Ascending aorta (tissue), 2 donors: ENCODE measurements at regions not wholly inside any gene's neighbourhood (a gene's known extent, or its start where the extent isn't known, plus 50 kb on each side); places are given as distances from the start of the nearest gene placed in this dataset.

Experiments
- DNase-seq, 2 donors: peaks; one replicate each; pipeline ENCODE4 v3.0.0-alpha.2; 2019; ENCODE audit warnings: low spot score in 2 of 2
- H3K27ac ChIP-seq, 2 donors: fragments of 200-600 bp; sonication (generic); one replicate each; pipeline ENCODE4 v1.5.1; 2016 to 2017; ENCODE audit warnings: mild to moderate bottlenecking in 1 of 2
- H3K27me3 ChIP-seq: fragments of 200-600 bp; sonication (generic); one replicate; pipeline ENCODE4 v1.5.1; 2017
- H3K36me3 ChIP-seq, 2 donors: fragments of 200-600 bp; sonication (generic); one replicate each; pipeline ENCODE4 v1.5.1; 2016
- H3K4me1 ChIP-seq, 2 donors: fragments of 200-600 bp; sonication (generic); one replicate each; pipeline ENCODE4 v1.5.1; 2016 to 2017; ENCODE audit warnings: mild to moderate bottlenecking in 1 of 2
- H3K4me3 ChIP-seq, 2 donors: fragments of 200-600 bp; sonication (generic); one replicate each; pipeline ENCODE4 v1.5.1; 2016 to 2017; ENCODE audit warnings: mild to moderate bottlenecking in 1 of 2
- H3K9me3 ChIP-seq, 2 donors: fragments of 200-600 bp; sonication (generic); one replicate each; pipeline ENCODE4 v1.5.1; 2016
- CTCF ChIP-seq, 3 experiments: fragments of 200-600 bp in 2 of 3; fragments of 450-650 bp in 1 of 3; sonication (generic) in 2 of 3; IDR thresholded peaks; one replicate each; pipeline ENCODE4 v1.5.1; 2016 to 2019; ENCODE audit warnings: antibody characterized with exemption in 3 of 3, mild to moderate bottlenecking in 1 of 3, moderate library complexity in 1 of 3
- intact Hi-C: fragments of 100-400 bp; cut with DNase I; formaldehyde crosslinking; loops from one replicate; pipeline ENCODE4 v1.15.1; 2023

GRCh38 chr14:98056946-98057345, 1215.1 kb downstream of the BCL11B start:
- Histone ChIP-seq H3K9me3 (no peaks in the 10 kb centered on the region), H3K27ac (no peak overlapping the region), H3K27me3 (no peaks in the 10 kb centered on the region), H3K36me3 (no peaks in the 10 kb centered on the region), H3K4me3 (no peak overlapping the region), H3K4me1 (no peaks in the 10 kb centered on the region)
- no peak for TF ChIP-seq CTCF (IDR thresholded peaks at IDR 0.05)
- no peak for DNase-seq
- intact Hi-C loops, result no loop called here

- no peak overlapping the region for H3K27ac ChIP-seq
- no peak for DNase-seq
- no peaks in the 10 kb centered on the region for H3K36me3 ChIP-seq
- H3K9me3 ChIP-seq, result no peaks in the 10 kb centered on the region
- H3K4me1 ChIP-seq, result no peaks in the 10 kb centered on the region
- no peak for TF ChIP-seq CTCF (IDR thresholded peaks at IDR 0.05)
- H3K27me3 ChIP-seq, result no peaks in the 10 kb centered on the region
- intact Hi-C loops, result no loop called here
- H3K4me3 ChIP-seq, result no peak overlapping the region
Measured at GRCh38 chr14:98059106-98059505, 1212.9 kb downstream of the BCL11B start.

- no peak for DNase-seq
- no peaks in the 10 kb centered on the region for H3K27me3 ChIP-seq
- no peaks in the 10 kb centered on the region for H3K9me3 ChIP-seq
- no peaks in the 10 kb centered on the region for H3K4me1 ChIP-seq
- no peak overlapping the region for H3K27ac ChIP-seq
- TF ChIP-seq CTCF (IDR thresholded peaks at IDR 0.05), result no peak
- no peaks in the 10 kb centered on the region for H3K36me3 ChIP-seq
- intact Hi-C loops, result no loop called here
- no peak overlapping the region for H3K4me3 ChIP-seq
Measured at GRCh38 chr14:98062083-98062482, 1209.9 kb downstream of the BCL11B start.

GRCh38 chr14:98069712-98070171, 1202.3 kb downstream of the BCL11B start:
- TF ChIP-seq CTCF (IDR thresholded peaks at IDR 0.05), result no peak
- intact Hi-C loops, result no loop called here
- no peaks in the 10 kb centered on the region for H3K36me3 ChIP-seq

GRCh38 chr14:98070536-98070935, 1201.5 kb downstream of the BCL11B start:
- Histone ChIP-seq H3K4me3 (no peak overlapping the region), H3K27ac (no peak overlapping the region), H3K4me1 (no peaks in the 10 kb centered on the region), H3K36me3 (no peaks in the 10 kb centered on the region), H3K9me3 (no peaks in the 10 kb centered on the region), H3K27me3 (no peaks in the 10 kb centered on the region)
- TF ChIP-seq CTCF (IDR thresholded peaks at IDR 0.05), result no peak
- intact Hi-C loops, result no loop called here
- DNase-seq, result no peak

More at GRCh38 chr14:98069712-98070171, 1202.3 kb downstream of the BCL11B start:
- Histone ChIP-seq H3K9me3 (no peaks in the 10 kb centered on the region), H3K4me1 (no peaks in the 10 kb centered on the region), H3K4me3 (no peak overlapping the region), H3K27ac (no peak overlapping the region), H3K27me3 (no peaks in the 10 kb centered on the region)
- DNase-seq, result no peak

GRCh38 chr14:98074111-98074510, 1197.9 kb downstream of the BCL11B start:
- no peak for DNase-seq
- Histone ChIP-seq H3K9me3 (no peaks in the 10 kb centered on the region), H3K36me3 (no peaks in the 10 kb centered on the region), H3K4me1 (no peaks in the 10 kb centered on the region), H3K27ac (no peak overlapping the region), H3K4me3 (no peak overlapping the region), H3K27me3 (no peaks in the 10 kb centered on the region)
- TF ChIP-seq CTCF (IDR thresholded peaks at IDR 0.05), result no peak
- intact Hi-C loops, result no loop called here
